ENCODE measurements at regions not wholly inside any gene's neighbourhood (a gene's known extent, or its start where the extent isn't known, plus 50 kb on each side); places are given as distances from the start of the nearest gene placed in this dataset.
"Not testable (repeated sequence)": the region's sequence is repeated elsewhere in the genome, so short reads cannot be mapped to it uniquely, and the experiment has no call there.

DNA sequence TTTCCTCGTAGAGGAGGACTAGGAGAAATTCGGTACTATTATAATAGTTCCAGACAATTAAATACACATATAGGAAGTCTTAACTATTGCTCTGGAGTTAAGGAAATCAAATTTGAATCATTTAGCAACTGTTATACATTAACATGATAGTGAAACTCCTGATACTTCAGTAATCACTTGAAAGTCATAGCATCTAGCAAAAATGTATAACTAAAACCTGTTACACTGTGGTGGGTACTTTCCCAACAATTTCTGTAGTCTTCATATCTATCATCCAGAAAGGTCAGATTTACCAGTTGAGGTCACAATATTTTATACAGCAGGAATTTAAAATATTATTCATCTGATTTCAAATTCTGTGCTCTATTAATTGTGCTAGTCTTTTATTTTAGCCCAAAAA lies 669.6 kb upstream of the PCDH10 start:
- no peaks in the 10 kb centered on the region for H3K9me3 ChIP-seq
- intact Hi-C loops (cut with DNase I; ENCODE audit: low total_unique reads) = no loop called here

GRCh38 chr4:132488555-132488954 lies 660.5 kb upstream of the PCDH10 start:
- intact Hi-C loops (cut with DNase I; ENCODE audit: low total_unique reads) = no loop called here
- Histone ChIP-seq H3K27ac (no peak overlapping the region), H3K9me3 (peaks cover 6 to 13% of the 10 kb centered on the region in 2 donors), H3K27me3 (no peaks in the 10 kb centered on the region), H3K4me1 (no peaks in the 10 kb centered on the region), H3K4me3 (no peak overlapping the region), H3K36me3 (no peaks in the 10 kb centered on the region)
- TF ChIP-seq POLR2AphosphoS5 (IDR thresholded peaks at IDR 0.05) (no peak), POLR2A (IDR thresholded peaks at IDR 0.05) (no peak)
- TF ChIP-seq, protein P1, sequence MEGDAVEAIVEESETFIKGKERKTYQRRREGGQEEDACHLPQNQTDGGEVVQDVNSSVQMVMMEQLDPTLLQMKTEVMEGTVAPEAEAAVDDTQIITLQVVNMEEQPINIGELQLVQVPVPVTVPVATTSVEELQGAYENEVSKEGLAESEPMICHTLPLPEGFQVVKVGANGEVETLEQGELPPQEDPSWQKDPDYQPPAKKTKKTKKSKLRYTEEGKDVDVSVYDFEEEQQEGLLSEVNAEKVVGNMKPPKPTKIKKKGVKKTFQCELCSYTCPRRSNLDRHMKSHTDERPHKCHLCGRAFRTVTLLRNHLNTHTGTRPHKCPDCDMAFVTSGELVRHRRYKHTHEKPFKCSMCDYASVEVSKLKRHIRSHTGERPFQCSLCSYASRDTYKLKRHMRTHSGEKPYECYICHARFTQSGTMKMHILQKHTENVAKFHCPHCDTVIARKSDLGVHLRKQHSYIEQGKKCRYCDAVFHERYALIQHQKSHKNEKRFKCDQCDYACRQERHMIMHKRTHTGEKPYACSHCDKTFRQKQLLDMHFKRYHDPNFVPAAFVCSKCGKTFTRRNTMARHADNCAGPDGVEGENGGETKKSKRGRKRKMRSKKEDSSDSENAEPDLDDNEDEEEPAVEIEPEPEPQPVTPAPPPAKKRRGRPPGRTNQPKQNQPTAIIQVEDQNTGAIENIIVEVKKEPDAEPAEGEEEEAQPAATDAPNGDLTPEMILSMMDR (IDR thresholded peaks at IDR 0.05) = no peak
- DNase-seq (ENCODE audit: low spot score in 2 of 2) = no peak

More for the DNA sequence above, 669.6 kb upstream of the PCDH10 start:
- Histone ChIP-seq H3K27ac (no peak overlapping the region), H3K4me1 (no peaks in the 10 kb centered on the region), H3K27me3 (no peaks in the 10 kb centered on the region), H3K4me3 (no peak overlapping the region), H3K36me3 (no peaks in the 10 kb centered on the region)
- DNase-seq (ENCODE audit: low spot score in 2 of 2) = no peak
- TF ChIP-seq, protein P1 (IDR thresholded peaks at IDR 0.05) = no peak
- TF ChIP-seq POLR2AphosphoS5 (IDR thresholded peaks at IDR 0.05) (no peak), POLR2A (IDR thresholded peaks at IDR 0.05) (no peak)

DNA sequence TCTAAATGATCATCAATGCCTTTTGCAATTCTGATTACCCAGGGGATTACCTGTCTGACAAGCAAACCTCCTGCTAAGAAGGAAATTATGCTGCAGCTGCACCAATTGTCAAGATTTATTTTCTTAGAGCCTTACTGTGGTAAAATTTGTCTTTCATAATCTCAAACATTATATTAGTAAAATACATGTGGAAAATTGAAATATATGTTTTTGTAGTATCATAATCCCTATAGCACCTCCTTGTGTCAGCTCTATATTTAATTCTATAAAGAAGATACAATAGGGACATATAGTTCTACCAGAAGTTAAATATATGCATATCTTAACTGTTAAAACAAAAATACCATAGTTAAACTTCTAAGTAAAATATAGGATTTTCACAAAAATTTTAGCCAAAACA lies 655.6 kb upstream of the PCDH10 start:
- intact Hi-C loops (cut with DNase I; ENCODE audit: low total_unique reads) = no loop called here
- no peak overlapping the region for H3K4me3 ChIP-seq
- H3K4me1 ChIP-seq = no peaks in the 10 kb centered on the region
- no peaks in the 10 kb centered on the region for H3K36me3 ChIP-seq
- peaks cover 6 to 10% of the 10 kb centered on the region in 2 donors for H3K9me3 ChIP-seq
- DNase-seq (ENCODE audit: low spot score in 2 of 2) = no peak
- H3K27me3 ChIP-seq = no peaks in the 10 kb centered on the region
- no peak overlapping the region for H3K27ac ChIP-seq
- TF ChIP-seq, protein P1 (IDR thresholded peaks at IDR 0.05) = no peak

DNA sequence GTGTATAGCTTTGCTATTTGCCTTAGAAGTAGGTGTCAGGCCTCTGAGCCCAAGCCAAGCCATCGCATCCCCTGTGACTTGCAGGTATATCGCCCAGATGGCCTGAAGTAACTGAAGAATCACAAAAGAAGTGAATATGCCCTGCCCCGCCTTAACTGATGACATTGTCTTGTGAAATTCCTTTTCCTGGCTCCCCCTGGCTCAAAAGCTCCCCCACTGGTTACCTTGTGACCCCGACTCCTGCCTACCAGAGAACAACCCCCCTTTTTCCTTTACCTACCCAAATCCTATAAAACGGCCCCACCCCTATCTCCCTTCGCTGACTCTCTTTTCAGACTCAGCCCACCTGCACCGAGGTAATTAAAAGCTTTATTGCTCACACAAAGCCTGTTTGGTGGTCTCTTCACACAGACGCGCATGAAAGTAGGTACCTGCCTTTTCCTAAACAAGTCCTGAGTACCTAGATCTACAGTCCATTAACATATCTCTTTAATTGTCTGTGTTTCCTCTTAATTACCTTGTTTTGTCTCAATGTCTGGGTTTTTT lies 653.8 kb upstream of the PCDH10 start:
- DNase-seq (ENCODE audit: low spot score in 2 of 2); H3K27ac ChIP-seq; H3K4me1 ChIP-seq; H3K4me3 ChIP-seq; H3K36me3 ChIP-seq; H3K27me3 ChIP-seq; H3K9me3 ChIP-seq; intact Hi-C loops (cut with DNase I; ENCODE audit: low total_unique reads): not testable (repeated sequence)

GRCh38 chr4:132498215-132498614 lies 650.9 kb upstream of the PCDH10 start:
- H3K36me3 ChIP-seq = no peaks in the 10 kb centered on the region
- H3K9me3 ChIP-seq = no peaks in the 10 kb centered on the region
- TF ChIP-seq POLR2AphosphoS5 (IDR thresholded peaks at IDR 0.05) (no peak), POLR2A (IDR thresholded peaks at IDR 0.05) (no peak)
- TF ChIP-seq, protein P1 (IDR thresholded peaks at IDR 0.05) = no peak
- intact Hi-C loops (cut with DNase I; ENCODE audit: low total_unique reads) = no loop called here
- DNase-seq (ENCODE audit: low spot score in 2 of 2) = no peak
- no peaks in the 10 kb centered on the region for H3K27me3 ChIP-seq
- no peak overlapping the region for H3K4me3 ChIP-seq
- no peak overlapping the region for H3K27ac ChIP-seq
- no peaks in the 10 kb centered on the region for H3K4me1 ChIP-seq

DNA sequence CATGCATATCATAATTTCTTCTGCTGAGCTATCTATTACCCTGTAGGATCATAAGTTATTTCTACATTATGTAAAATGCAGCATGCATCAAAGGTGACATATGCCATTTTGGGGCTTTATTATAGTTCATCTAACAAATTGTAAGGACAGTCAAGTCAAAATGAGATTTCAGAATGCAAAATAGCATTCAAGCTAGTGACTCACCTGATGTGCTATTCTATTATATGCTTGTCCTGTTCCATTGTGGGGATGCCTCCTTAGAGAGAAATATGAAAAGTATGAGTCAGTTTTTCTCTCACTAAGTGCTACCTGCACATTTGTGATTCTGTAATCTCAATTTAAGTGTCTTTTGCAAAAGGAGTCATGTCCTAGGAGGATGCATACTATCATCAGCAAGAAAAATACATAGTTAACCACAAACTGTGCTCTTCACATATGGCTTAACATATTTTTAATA lies 647.0 kb upstream of the PCDH10 start:
- Histone ChIP-seq H3K4me1 (no peaks in the 10 kb centered on the region), H3K4me3 (no peak overlapping the region), H3K27ac (no peak overlapping the region), H3K27me3 (no peaks in the 10 kb centered on the region), H3K36me3 (no peaks in the 10 kb centered on the region), H3K9me3 (no peaks in the 10 kb centered on the region)
- no peak for DNase-seq (ENCODE audit: low spot score in 2 of 2)
- TF ChIP-seq, protein P1 (IDR thresholded peaks at IDR 0.05) = no peak
- no peak for TF ChIP-seq POLR2A (IDR thresholded peaks at IDR 0.05)
- no peak for TF ChIP-seq POLR2AphosphoS5 (IDR thresholded peaks at IDR 0.05)
- intact Hi-C loops (cut with DNase I; ENCODE audit: low total_unique reads) = no loop called here

Data from breast epithelium (tissue), 4 donors.